Testis (tissue), 2 donors: ENCODE measurements at regions not wholly inside any gene's neighbourhood (a gene's known extent, or its start where the extent isn't known, plus 50 kb on each side); places are given as distances from the start of the nearest gene placed in this dataset.

Experiments
- POLR2A ChIP-seq: fragments of 450-650 bp; IDR thresholded peaks from one replicate; pipeline ENCODE4 v1.6.1; 2017; ENCODE audit warnings: antibody characterized with exemption, mild to moderate bottlenecking, moderate library complexity
- TF ChIP-seq, protein P1 (sequence below), 3 experiments: fragments of 450-650 bp in 2 of 3; fragments of 200-600 bp in 1 of 3; sonication (generic) in 1 of 3; IDR thresholded peaks; one replicate each; pipeline ENCODE4 v1.5.1; 2016 to 2019; ENCODE audit warnings: antibody characterized with exemption in 3 of 3, mild to moderate bottlenecking in 2 of 3, moderate library complexity in 1 of 3

- no peak for TF ChIP-seq POLR2A
- TF ChIP-seq, protein P1, sequence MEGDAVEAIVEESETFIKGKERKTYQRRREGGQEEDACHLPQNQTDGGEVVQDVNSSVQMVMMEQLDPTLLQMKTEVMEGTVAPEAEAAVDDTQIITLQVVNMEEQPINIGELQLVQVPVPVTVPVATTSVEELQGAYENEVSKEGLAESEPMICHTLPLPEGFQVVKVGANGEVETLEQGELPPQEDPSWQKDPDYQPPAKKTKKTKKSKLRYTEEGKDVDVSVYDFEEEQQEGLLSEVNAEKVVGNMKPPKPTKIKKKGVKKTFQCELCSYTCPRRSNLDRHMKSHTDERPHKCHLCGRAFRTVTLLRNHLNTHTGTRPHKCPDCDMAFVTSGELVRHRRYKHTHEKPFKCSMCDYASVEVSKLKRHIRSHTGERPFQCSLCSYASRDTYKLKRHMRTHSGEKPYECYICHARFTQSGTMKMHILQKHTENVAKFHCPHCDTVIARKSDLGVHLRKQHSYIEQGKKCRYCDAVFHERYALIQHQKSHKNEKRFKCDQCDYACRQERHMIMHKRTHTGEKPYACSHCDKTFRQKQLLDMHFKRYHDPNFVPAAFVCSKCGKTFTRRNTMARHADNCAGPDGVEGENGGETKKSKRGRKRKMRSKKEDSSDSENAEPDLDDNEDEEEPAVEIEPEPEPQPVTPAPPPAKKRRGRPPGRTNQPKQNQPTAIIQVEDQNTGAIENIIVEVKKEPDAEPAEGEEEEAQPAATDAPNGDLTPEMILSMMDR (IDR thresholded peaks at IDR 0.05): peak; percentile 42 to 73 (median 71)
These were observed 56.1 kb upstream of the SLC35G4 start for GRCh38 chr18:11553098-11553940.
